Trophoblast cell (in vitro differentiated cells and primary cell): ENCODE measurements at regions not wholly inside any gene's neighbourhood (a gene's known extent, or its start where the extent isn't known, plus 50 kb on each side); places are given as distances from the start of the nearest gene placed in this dataset.

Experiments used
- DNase-seq, 2 donors: peaks; one replicate each; pipeline ENCODE4 v3.0.0-alpha.2; 2016
- H2AFZ ChIP-seq: 2 replicates; pipeline ENCODE4 v1.6.1; 2013; ENCODE audit warnings: low read length, moderate library complexity, mild to moderate bottlenecking; ENCODE audit not compliant: insufficient read depth, poor library complexity
- H2AK5ac ChIP-seq: 2 replicates; pipeline ENCODE4 v1.6.1; 2013; ENCODE audit warnings: mild to moderate bottlenecking, low read length
- H2BK120ac ChIP-seq: 2 replicates; pipeline ENCODE4 v1.6.1; 2013; ENCODE audit warnings: low read length, mild to moderate bottlenecking, moderate library complexity; ENCODE audit not compliant: insufficient read depth, poor library complexity
- H2BK12ac ChIP-seq: 2 replicates; pipeline ENCODE4 v1.6.1; 2013; ENCODE audit warnings: mild to moderate bottlenecking, low read length, moderate library complexity
- H2BK5ac ChIP-seq: 2 replicates; pipeline ENCODE4 v1.6.1; 2013; ENCODE audit warnings: low read length, low read depth, moderate library complexity, mild to moderate bottlenecking; ENCODE audit not compliant: poor library complexity
- H3K14ac ChIP-seq: 2 replicates; pipeline ENCODE4 v1.6.1; 2013; ENCODE audit warnings: mild to moderate bottlenecking, low read length
- H3K18ac ChIP-seq: 2 replicates; pipeline ENCODE4 v1.6.1; 2013; ENCODE audit warnings: mild to moderate bottlenecking, low read length
- H3K23ac ChIP-seq: 2 replicates; pipeline ENCODE4 v1.6.1; 2013; ENCODE audit warnings: low read length
- H3K27ac ChIP-seq: 2 replicates; pipeline ENCODE4 v1.5.1; 2013; ENCODE audit warnings: low read depth, mild to moderate bottlenecking, inconsistent platforms, low read length, moderate library complexity
- H3K27me3 ChIP-seq: 2 replicates; pipeline ENCODE4 v1.6.1; 2013; ENCODE audit warnings: inconsistent platforms, mild to moderate bottlenecking, low read length, moderate library complexity; ENCODE audit not compliant: insufficient read depth
- H3K36me3 ChIP-seq, 2 experiments: 1 replicate in 1 of 2; 2 replicates in 1 of 2; pipeline ENCODE4 v1.6.1; 2013; ENCODE audit warnings: low read length in 2 of 2, mild to moderate bottlenecking in 2 of 2, moderate library complexity in 1 of 2; ENCODE audit not compliant: insufficient read depth in 2 of 2, control insufficient read depth in 1 of 2
- H3K4ac ChIP-seq: 2 replicates; pipeline ENCODE4 v1.6.1; 2013; ENCODE audit warnings: low read depth, mild to moderate bottlenecking, low read length, moderate library complexity
- H3K4me1 ChIP-seq, 2 experiments: 1 replicate in 1 of 2; 2 replicates in 1 of 2; pipeline ENCODE4 v1.6.1; 2013; ENCODE audit warnings: low read length in 2 of 2, mild to moderate bottlenecking in 2 of 2, moderate library complexity in 1 of 2; ENCODE audit not compliant: insufficient read depth in 2 of 2, control insufficient read depth in 1 of 2
- H3K4me2 ChIP-seq: 2 replicates; pipeline ENCODE4 v1.6.1; 2013; ENCODE audit warnings: inconsistent platforms, mild to moderate bottlenecking, low read length, moderate library complexity
- H3K4me3 ChIP-seq: 2 replicates; pipeline ENCODE4 v1.5.1; 2013; ENCODE audit warnings: mild to moderate bottlenecking, low read depth, low read length, inconsistent platforms
- H3K79me1 ChIP-seq: one replicate; pipeline ENCODE4 v1.6.1; 2013; ENCODE audit warnings: low read length
- H3K79me2 ChIP-seq: 2 replicates; pipeline ENCODE4 v1.6.1; 2013; ENCODE audit warnings: low read length, mild to moderate bottlenecking; ENCODE audit not compliant: control insufficient read depth, insufficient read depth, poor library complexity
- H3K9ac ChIP-seq: 2 replicates; pipeline ENCODE4 v1.6.1; 2013; ENCODE audit warnings: mild to moderate bottlenecking, low read length
- H3K9me3 ChIP-seq: 2 replicates; pipeline ENCODE4 v1.6.1; 2013; ENCODE audit warnings: low read depth, mild to moderate bottlenecking, control low read depth, inconsistent platforms, low read length; ENCODE audit not compliant: insufficient read depth
- H4K12ac ChIP-seq: 2 replicates; pipeline ENCODE4 v1.6.1; 2013; ENCODE audit warnings: low read depth, mild to moderate bottlenecking, low read length, moderate library complexity
- H4K8ac ChIP-seq: 2 replicates; pipeline ENCODE4 v1.6.1; 2013; ENCODE audit warnings: low read depth, mild to moderate bottlenecking, low read length, moderate library complexity
- H4K91ac ChIP-seq: one replicate; pipeline ENCODE4 v1.6.1; 2013; ENCODE audit warnings: low read depth, mild to moderate bottlenecking, low read length, moderate library complexity
- WGBS: extraction: QIAGEN DNeasy Blood & Tissue Kit; methylation state at CpG from one replicate; pipeline ENCODE4 v1.1.7; 2013; ENCODE audit warnings: missing lambda C conversion rate; ENCODE audit not compliant: insufficient read length, insufficient coverage; ENCODE audit errors: extremely low coverage; 5-methylcytosine and 5-hydroxymethylcytosine counted together

- Histone ChIP-seq H3K27me3 (peaks cover 42% of the 10 kb centered on the region), H3K36me3 (no peaks in the 10 kb centered on the region), H4K8ac (no peak overlapping the region), H3K79me2 (no peaks in the 10 kb centered on the region), H2AK5ac (no peak overlapping the region), H4K12ac (no peak overlapping the region), H3K4me2 (no peak overlapping the region), H3K18ac (no peak overlapping the region), H2BK5ac (no peak overlapping the region), H3K23ac (no peak overlapping the region), H3K14ac (no peak overlapping the region), H3K27ac (no peak overlapping the region), H2BK120ac (no peak overlapping the region), H3K4me3 (no peak overlapping the region), H3K79me1 (no peaks in the 10 kb centered on the region), H2BK12ac (no peak overlapping the region), H3K9ac (no peak overlapping the region), H3K4me1 (no peaks in the 10 kb centered on the region), H2AFZ (no peak overlapping the region), H3K9me3 (peaks cover 13% of the 10 kb centered on the region), H4K91ac (no peak overlapping the region), H3K4ac (no peak overlapping the region)
- WGBS: no CpG with 5 or more reads among the region's 36 CpGs
- no peak for DNase-seq
Observed at GRCh38 chr12:132385923-132386751, 56.7 kb upstream of the GALNT9 start.

GRCh38 chr12:132384916-132385774 is 55.8 kb upstream of the GALNT9 start:
- no peak overlapping the region for H3K4me2 ChIP-seq
- H3K79me1 ChIP-seq: no peaks in the 10 kb centered on the region
- no peaks in the 10 kb centered on the region for H3K36me3 ChIP-seq
- H2AK5ac ChIP-seq: no peak overlapping the region
- H2BK12ac ChIP-seq: no peak overlapping the region
- H2BK5ac ChIP-seq: no peak overlapping the region
- H4K91ac ChIP-seq: no peak overlapping the region
- H3K18ac ChIP-seq: no peak overlapping the region
- no peak overlapping the region for H4K8ac ChIP-seq
- H3K14ac ChIP-seq: no peak overlapping the region
- H2BK120ac ChIP-seq: no peak overlapping the region
- H2AFZ ChIP-seq: no peak overlapping the region
- no peak overlapping the region for H3K23ac ChIP-seq
- H3K4me1 ChIP-seq: no peaks in the 10 kb centered on the region
- no peak overlapping the region for H3K4ac ChIP-seq
- peaks cover 45% of the 10 kb centered on the region for H3K27me3 ChIP-seq
- no peak overlapping the region for H3K9ac ChIP-seq
- H3K4me3 ChIP-seq: no peak overlapping the region
- DNase-seq: no peak
- H3K27ac ChIP-seq: no peak overlapping the region
- no CpG with 5 or more reads among the region's 25 CpGs for WGBS
- no peak overlapping the region for H4K12ac ChIP-seq
- peaks cover 13% of the 10 kb centered on the region for H3K9me3 ChIP-seq
- no peaks in the 10 kb centered on the region for H3K79me2 ChIP-seq

GRCh38 chr12:132380641-132381040 is 51.3 kb upstream of the GALNT9 start:
- Histone ChIP-seq H3K18ac (no peak overlapping the region), H3K4me2 (no peak overlapping the region), H3K9me3 (no peaks in the 10 kb centered on the region), H3K79me1 (no peaks in the 10 kb centered on the region), H4K91ac (no peak overlapping the region), H3K36me3 (no peaks in the 10 kb centered on the region), H3K4me3 (no peak overlapping the region), H2BK12ac (no peak overlapping the region), H4K8ac (no peak overlapping the region), H3K23ac (no peak overlapping the region), H3K14ac (no peak overlapping the region), H3K79me2 (no peaks in the 10 kb centered on the region), H4K12ac (no peak overlapping the region), H2BK5ac (no peak overlapping the region), H3K4me1 (no peaks in the 10 kb centered on the region), H3K27ac (no peak overlapping the region), H2AFZ (no peak overlapping the region), H3K27me3 (peaks cover 30% of the 10 kb centered on the region), H2BK120ac (no peak overlapping the region), H2AK5ac (no peak overlapping the region), H3K4ac (no peak overlapping the region), H3K9ac (no peak overlapping the region)
- no peak for DNase-seq
- WGBS: no CpG with 5 or more reads among the region's 3 CpGs

- H2BK5ac ChIP-seq: no peak overlapping the region
- H4K8ac ChIP-seq: no peak overlapping the region
- no peak overlapping the region for H3K9ac ChIP-seq
- no peaks in the 10 kb centered on the region for H3K79me2 ChIP-seq
- H3K4me1 ChIP-seq: no peaks in the 10 kb centered on the region
- no peak overlapping the region for H3K4me2 ChIP-seq
- no peak overlapping the region for H3K4me3 ChIP-seq
- no peak overlapping the region for H2AK5ac ChIP-seq
- no peak overlapping the region for H2BK120ac ChIP-seq
- H3K9me3 ChIP-seq: peaks cover 4% of the 10 kb centered on the region
- H4K91ac ChIP-seq: no peak overlapping the region
- H3K79me1 ChIP-seq: no peaks in the 10 kb centered on the region
- no peak overlapping the region for H3K23ac ChIP-seq
- H3K4ac ChIP-seq: no peak overlapping the region
- no peaks in the 10 kb centered on the region for H3K36me3 ChIP-seq
- no CpG with 5 or more reads among the region's 25 CpGs for WGBS
- DNase-seq: peak; percentile 15 to 58
- no peak overlapping the region for H3K27ac ChIP-seq
- H3K27me3 ChIP-seq: peaks cover 27% of the 10 kb centered on the region
- no peak overlapping the region for H3K14ac ChIP-seq
- H2BK12ac ChIP-seq: no peak overlapping the region
- no peak overlapping the region for H4K12ac ChIP-seq
- H2AFZ ChIP-seq: no peak overlapping the region
- no peak overlapping the region for H3K18ac ChIP-seq
Observed at GRCh38 chr12:132379996-132380395, 50.6 kb upstream of the GALNT9 start.
